SU-DHL-6 (cell line): ENCODE measurements at regions not wholly inside any gene's neighbourhood (a gene's known extent, or its start where the extent isn't known, plus 50 kb on each side); places are given as distances from the start of the nearest gene placed in this dataset.

Experiments
- CTCF ChIP-seq: fragments of 200-600 bp; sonication (generic); IDR thresholded peaks from one replicate; pipeline ENCODE4 v1.5.1; 2017; ENCODE audit warnings: antibody characterized with exemption, mild to moderate bottlenecking, low read length, moderate library complexity; ENCODE audit not compliant: insufficient read depth, poor library complexity, severe bottlenecking
- EZH2phosphoT487 ChIP-seq: fragments of 200-600 bp; sonication (generic), shearing (Covaris generic); conservative IDR thresholded peaks from 2 replicates; pipeline ENCODE4 v1.6.1; 2018; ENCODE audit warnings: mild to moderate bottlenecking, antibody characterized with exemption, low read length, moderate library complexity, mixed read lengths

DNA sequence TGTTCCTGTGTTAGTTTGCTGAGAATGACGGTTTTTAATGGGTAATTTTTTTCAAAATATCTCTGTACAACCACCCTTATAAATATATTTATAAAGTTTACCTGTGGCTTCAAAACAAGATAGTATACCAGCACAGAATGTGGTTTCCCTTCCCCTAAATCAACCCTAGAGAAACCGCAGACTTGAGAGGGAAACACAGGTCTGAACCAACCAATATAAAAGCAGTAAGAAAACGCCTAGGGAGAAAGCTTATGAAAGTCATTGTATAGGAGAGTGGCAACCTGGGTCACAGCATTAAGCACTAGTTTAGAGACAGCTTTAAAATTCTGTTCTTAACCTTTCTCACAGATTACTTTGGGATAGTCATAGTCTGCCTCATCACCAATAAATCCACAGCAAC is 180.6 kb upstream of the LHX8 start:
- no peak for TF ChIP-seq CTCF
- TF ChIP-seq EZH2phosphoT487, result no peak
